Muscle of leg (tissue), 3 donors: ENCODE measurements at regions not wholly inside any gene's neighbourhood (a gene's known extent, or its start where the extent isn't known, plus 50 kb on each side); places are given as distances from the start of the nearest gene placed in this dataset.
A peak's percentile ranks its signal among the peaks of the same experiment; 100 is the strongest.

Source experiments
- DNase-seq: peaks from one replicate; pipeline ENCODE4 v3.0.0; 2013
- H3K27ac ChIP-seq: one replicate; pipeline ENCODE4 v1.5.1; 2013; ENCODE audit warnings: mild to moderate bottlenecking, low read length, control low read depth
- H3K27me3 ChIP-seq: one replicate; pipeline ENCODE4 v1.6.1; 2013; ENCODE audit warnings: low read length; ENCODE audit not compliant: control insufficient read depth, insufficient read depth
- H3K36me3 ChIP-seq: one replicate; pipeline ENCODE4 v1.6.1; 2013; ENCODE audit warnings: low read length; ENCODE audit not compliant: control insufficient read depth, insufficient read depth
- H3K4me1 ChIP-seq: one replicate; pipeline ENCODE4 v1.6.1; 2013; ENCODE audit warnings: low read length; ENCODE audit not compliant: control insufficient read depth, insufficient read depth
- H3K4me3 ChIP-seq: one replicate; pipeline ENCODE4 v1.5.1; 2013; ENCODE audit warnings: low read length, control low read depth
- H3K9me3 ChIP-seq: replicated peaks from 2 replicates; pipeline ENCODE4 v1.6.1; 2013; ENCODE audit warnings: low read depth, low read length; ENCODE audit not compliant: control insufficient read depth
- WGBS: methylation state at CpG from one replicate; pipeline ENCODE4 v1.1.5; 2013; ENCODE audit warnings: missing lambda C conversion rate; ENCODE audit not compliant: insufficient coverage; 5-methylcytosine and 5-hydroxymethylcytosine counted together

DNA sequence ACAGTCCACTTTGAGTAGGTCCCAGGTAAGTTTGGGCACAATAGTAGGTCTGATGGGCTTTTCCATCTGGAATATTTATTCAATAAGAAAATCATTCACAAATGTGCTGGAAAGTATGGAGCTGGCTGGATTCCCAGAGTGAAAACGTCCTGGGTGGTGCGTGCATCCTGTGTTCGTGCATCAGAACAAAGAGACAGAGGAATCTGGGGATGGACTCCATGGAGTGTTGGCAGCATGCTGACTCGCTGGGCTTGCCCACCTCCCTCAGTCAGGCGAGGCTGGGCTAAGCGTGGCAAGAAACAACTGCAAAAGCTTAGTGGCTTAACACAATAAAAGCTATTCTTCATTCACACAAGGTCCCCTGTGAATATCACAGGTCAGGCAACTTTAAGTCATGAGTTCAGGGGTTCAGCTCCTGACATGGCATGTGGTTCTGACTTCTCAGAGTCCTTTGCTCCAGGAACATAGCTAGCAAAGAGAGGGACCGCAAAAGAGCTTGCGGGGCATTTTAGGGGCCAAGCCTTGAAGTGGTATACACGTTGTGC lies 151.6 kb upstream of the ZNF644 start:
- Histone ChIP-seq H3K27ac (no peak overlapping the region), H3K36me3 (no peaks in the 10 kb centered on the region), H3K27me3 (no peaks in the 10 kb centered on the region), H3K4me3 (no peak overlapping the region), H3K9me3 (no peaks in the 10 kb centered on the region), H3K4me1 (peaks cover 3% of the 10 kb centered on the region)
- WGBS, result 46% methylated on average over 5 of the region's 9 CpGs
- DNase-seq, result peak; percentile 73

GRCh38 chr1:91172541-91172940 lies 150.7 kb upstream of the ZNF644 start:
- DNase-seq, result peak; percentile 57
- H3K4me1 ChIP-seq, result peaks cover 3% of the 10 kb centered on the region
- no peaks in the 10 kb centered on the region for H3K36me3 ChIP-seq
- no CpG with 5 or more reads among the region's 2 CpGs for WGBS
- H3K27me3 ChIP-seq, result no peaks in the 10 kb centered on the region
- H3K27ac ChIP-seq, result no peak overlapping the region
- no peaks in the 10 kb centered on the region for H3K9me3 ChIP-seq
- H3K4me3 ChIP-seq, result no peak overlapping the region

GRCh38 chr1:91171898-91172297 lies 150.1 kb upstream of the ZNF644 start:
- H3K9me3 ChIP-seq, result no peaks in the 10 kb centered on the region
- WGBS, result 17% methylated on average over 2 of the region's 7 CpGs
- peak; percentile 87 for DNase-seq
- H3K4me1 ChIP-seq, result peaks cover 3% of the 10 kb centered on the region
- no peak overlapping the region for H3K4me3 ChIP-seq
- H3K36me3 ChIP-seq, result no peaks in the 10 kb centered on the region
- no peaks in the 10 kb centered on the region for H3K27me3 ChIP-seq
- H3K27ac ChIP-seq, result no peak overlapping the region

DNA sequence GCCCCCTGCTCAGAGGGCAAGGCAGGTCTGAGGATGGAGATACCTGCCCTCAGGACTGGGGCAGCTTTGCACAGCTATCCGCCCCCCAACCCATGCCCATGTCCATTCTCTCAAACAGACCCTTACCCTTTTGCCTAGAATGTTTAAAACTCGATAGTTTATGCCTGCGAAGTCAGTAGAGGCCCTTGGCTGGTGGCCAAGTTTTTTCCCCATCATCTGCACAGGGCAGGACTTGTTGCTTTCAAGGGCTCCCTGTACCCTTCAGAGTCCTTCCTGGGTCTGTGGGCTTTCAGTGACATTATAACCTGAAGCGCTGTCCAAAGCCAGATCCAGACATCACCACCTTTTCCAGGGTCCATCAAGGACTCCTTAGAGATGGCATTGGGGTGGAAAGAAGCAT lies 148.7 kb upstream of the ZNF644 start:
- H3K27ac ChIP-seq, result no peak overlapping the region
- no peak for DNase-seq
- H3K4me3 ChIP-seq, result no peak overlapping the region
- H3K27me3 ChIP-seq, result no peaks in the 10 kb centered on the region
- H3K36me3 ChIP-seq, result no peaks in the 10 kb centered on the region
- no peaks in the 10 kb centered on the region for H3K9me3 ChIP-seq
- WGBS, result 93% methylated on average over 3 of the region's 4 CpGs
- H3K4me1 ChIP-seq, result peaks cover 3% of the 10 kb centered on the region

DNA sequence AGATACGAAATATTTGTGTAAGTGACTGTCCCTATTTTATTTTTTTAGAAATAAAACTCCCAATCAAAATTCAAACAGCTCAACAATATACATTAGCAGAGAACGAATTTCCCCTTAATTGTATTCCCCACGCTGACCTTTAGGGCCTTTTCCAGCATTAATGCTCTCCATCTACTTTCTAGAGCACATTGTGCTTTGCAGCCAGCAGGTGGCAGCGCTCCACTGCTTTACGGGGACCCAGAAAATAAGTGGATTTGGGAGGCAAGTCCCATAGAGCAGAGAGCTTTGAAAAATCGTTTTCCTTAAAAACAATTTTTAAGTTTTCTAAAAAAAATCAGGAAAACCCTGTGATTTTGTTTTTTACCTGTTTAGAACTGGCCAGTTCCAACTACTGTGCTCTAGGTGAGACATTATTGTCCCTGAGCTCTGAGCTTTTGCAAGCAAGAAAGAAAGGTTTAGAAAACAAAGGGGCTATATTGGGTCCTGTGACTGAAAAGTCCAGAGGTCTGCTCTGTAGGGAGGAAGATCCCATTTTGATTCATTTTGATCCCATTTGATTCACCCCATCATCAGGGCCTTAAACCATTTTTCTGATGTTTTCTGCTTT lies 144.4 kb upstream of the ZNF644 start:
- peak; percentile 78 for DNase-seq
- WGBS, result 20% methylated on average over 1 of the region's 6 CpGs

DNA sequence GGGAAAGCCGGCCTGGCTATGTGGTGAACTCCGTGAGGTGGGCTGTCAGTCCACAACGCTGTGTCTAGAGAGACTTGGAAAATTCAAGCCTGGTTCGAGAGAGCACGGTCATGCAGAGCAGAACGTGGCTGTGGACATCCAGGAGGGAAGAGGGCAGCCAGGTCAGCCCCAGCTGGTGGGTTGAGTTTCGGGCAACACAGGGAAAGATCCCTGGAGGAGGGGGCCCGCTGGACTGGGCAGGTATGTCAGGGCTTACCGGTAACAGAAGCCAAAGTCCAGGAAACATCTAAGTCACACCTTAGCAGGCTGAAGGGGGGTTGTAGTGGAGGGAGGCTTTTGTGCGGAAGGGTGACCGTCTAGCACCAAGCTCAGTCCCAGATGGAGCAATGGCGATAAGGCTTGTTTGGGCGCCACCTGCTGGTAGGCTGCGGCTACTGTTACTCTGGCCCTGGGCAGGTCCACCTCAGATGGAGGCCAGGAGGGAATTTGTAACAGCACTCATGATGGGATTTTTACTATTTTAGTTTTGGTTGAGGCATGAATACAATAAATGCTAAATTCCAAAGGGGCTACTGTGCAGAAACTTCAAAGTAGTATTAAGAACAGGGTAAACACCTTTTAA lies 143.3 kb upstream of the ZNF644 start:
- Histone ChIP-seq H3K4me3 (no peak overlapping the region), H3K9me3 (no peaks in the 10 kb centered on the region), H3K36me3 (no peaks in the 10 kb centered on the region), H3K27me3 (peaks cover 3% of the 10 kb centered on the region), H3K4me1 (no peaks in the 10 kb centered on the region), H3K27ac (no peak overlapping the region)
- DNase-seq, result peak; percentile 74
- WGBS, result 38% methylated on average over 12 of the region's 14 CpGs

More for the DNA sequence above, 144.4 kb upstream of the ZNF644 start:
- Histone ChIP-seq H3K27me3 (peaks cover 3% of the 10 kb centered on the region), H3K27ac (no peak overlapping the region), H3K9me3 (no peaks in the 10 kb centered on the region), H3K4me3 (no peak overlapping the region), H3K36me3 (no peaks in the 10 kb centered on the region), H3K4me1 (no peaks in the 10 kb centered on the region)

DNA sequence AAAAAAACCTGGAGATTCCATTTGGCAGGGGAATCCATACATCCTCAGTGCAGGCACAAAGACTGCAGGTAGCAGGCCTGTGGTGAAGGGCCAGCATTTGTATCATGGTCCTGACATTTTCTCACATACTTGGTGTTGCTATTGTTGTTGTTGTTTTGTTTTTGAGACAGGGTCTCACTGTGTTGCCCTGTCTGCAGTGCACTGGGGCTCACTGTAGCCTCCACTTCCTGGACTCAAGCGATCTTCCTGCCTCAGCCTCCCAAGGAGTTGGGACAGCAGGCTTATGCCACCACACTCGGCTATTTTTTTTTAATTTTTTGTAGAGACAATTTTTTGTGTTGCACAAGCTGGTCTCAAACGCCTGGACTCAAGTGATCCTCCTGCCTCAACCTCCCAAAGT lies 140.8 kb upstream of the ZNF644 start:
- no peak for DNase-seq
- H3K27ac ChIP-seq, result no peak overlapping the region
- no peaks in the 10 kb centered on the region for H3K9me3 ChIP-seq
- no peaks in the 10 kb centered on the region for H3K36me3 ChIP-seq
- 80% methylated on average over 1 of the region's 3 CpGs for WGBS
- no peaks in the 10 kb centered on the region for H3K4me1 ChIP-seq
- H3K27me3 ChIP-seq, result peaks cover 3% of the 10 kb centered on the region
- H3K4me3 ChIP-seq, result no peak overlapping the region

DNA sequence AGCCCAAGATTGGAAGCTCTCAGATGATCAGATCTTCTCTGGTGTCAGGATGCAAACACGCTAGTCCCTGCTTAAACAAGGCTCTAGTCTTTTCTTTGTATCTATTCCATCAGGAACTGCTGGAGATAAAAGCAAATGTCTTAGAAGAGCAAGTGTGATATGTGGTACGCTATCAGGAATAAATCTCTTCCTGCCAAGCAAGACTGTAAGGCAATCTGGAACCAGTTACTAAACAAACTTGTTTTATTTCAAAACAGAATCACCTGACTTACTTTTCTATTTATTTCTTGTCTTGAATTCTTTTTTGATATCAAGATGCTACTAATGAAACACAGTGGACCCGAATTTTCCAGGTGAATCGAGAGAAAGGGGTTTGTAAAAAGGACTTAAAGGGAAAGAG lies 139.9 kb upstream of the ZNF644 start:
- no peaks in the 10 kb centered on the region for H3K36me3 ChIP-seq
- peaks cover 3% of the 10 kb centered on the region for H3K27me3 ChIP-seq
- 24% methylated on average over 2 of the region's 4 CpGs for WGBS

DNA sequence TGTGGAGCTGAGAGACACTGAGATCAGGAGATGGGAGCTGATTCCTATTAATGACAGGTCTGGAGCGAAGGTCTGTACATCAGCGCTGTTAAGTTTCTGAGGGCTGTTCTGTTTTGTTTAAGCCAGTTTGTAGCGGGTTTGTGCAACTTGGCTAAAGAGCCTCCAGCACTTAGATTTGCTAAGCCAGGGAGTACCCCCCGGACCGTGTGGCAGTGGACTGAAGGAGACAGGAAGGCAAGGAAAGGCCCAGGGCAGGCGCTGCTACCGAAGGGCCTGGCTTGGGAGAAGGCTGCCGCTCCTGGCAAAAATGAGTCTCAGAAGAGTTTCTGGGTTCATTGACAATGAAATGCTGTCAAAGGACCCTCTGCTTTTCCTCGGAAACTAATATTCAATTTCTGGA lies 139.3 kb upstream of the ZNF644 start:
- Histone ChIP-seq H3K27me3 (peaks cover 3% of the 10 kb centered on the region), H3K9me3 (no peaks in the 10 kb centered on the region), H3K4me3 (no peak overlapping the region), H3K27ac (no peak overlapping the region), H3K4me1 (no peaks in the 10 kb centered on the region), H3K36me3 (no peaks in the 10 kb centered on the region)
- WGBS, result 77% methylated on average over 8 of the region's 9 CpGs
- no peak for DNase-seq

More for the DNA sequence above, 139.9 kb upstream of the ZNF644 start:
- H3K4me1 ChIP-seq, result no peaks in the 10 kb centered on the region
- no peaks in the 10 kb centered on the region for H3K9me3 ChIP-seq
- no peak overlapping the region for H3K4me3 ChIP-seq
- DNase-seq, result no peak
- no peak overlapping the region for H3K27ac ChIP-seq

- peaks cover 3% of the 10 kb centered on the region for H3K27me3 ChIP-seq
- no peak for DNase-seq
- 92% methylated on average over 5 of the region's 14 CpGs for WGBS
- H3K27ac ChIP-seq, result no peak overlapping the region
- H3K4me3 ChIP-seq, result no peak overlapping the region
- no peaks in the 10 kb centered on the region for H3K36me3 ChIP-seq
- no peaks in the 10 kb centered on the region for H3K4me1 ChIP-seq
- no peaks in the 10 kb centered on the region for H3K9me3 ChIP-seq
Observed at GRCh38 chr1:91160363-91161075, 138.7 kb upstream of the ZNF644 start.
